KBM-7 (cell line): ENCODE measurements at regions not wholly inside any gene's neighbourhood (a gene's known extent, or its start where the extent isn't known, plus 50 kb on each side); places are given as distances from the start of the nearest gene placed in this dataset.

Source experiments
- DNase-seq: peaks from one replicate; pipeline ENCODE4 v3.0.0-alpha.2; 2015
- in situ Hi-C: fragments of 300-500 bp; cut with MboI; formaldehyde crosslinking; loops from 2 replicates; pipeline ENCODE4 v1.14.3; 2020; ENCODE audit warnings: low sequenced_read_pairs, low pct_unique_long_range_greater_than_20kb, mixed read lengths

DNA sequence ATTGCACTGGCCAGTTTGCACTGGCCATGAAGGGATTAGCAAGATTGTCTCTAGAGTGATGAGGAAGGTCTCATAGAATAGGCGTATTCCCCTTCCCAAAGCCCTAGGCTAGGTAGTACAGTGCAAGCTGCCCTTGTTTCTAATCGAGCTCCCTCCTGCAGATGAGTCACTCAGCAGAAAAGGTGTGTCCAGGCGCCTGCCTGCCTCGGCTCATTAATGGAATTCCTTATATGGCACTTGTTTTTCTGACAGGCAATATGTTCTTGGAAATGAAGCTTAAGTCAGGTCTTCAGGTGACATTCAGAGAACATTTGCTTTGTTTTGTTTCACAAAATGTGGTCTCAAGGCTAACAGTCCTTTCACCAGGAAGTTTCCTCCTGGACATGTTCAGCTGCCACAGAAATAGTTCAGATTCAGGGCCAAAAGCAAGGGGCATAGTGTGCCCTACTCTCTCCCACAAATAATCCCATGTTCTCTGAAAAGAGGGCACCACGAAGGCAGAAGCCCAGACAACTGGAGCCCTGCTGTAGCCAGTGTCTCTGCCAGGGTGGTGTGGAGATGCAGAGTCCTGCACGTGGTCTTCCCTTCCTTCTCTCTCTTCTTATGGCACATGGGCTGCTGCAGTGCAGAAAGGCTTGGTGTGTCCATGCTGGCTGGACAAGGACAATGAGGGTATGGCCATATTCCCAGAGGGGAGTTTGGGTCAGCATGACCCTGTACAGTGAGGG lies 281.1 kb upstream of the MAP3K1 start:
- DNase-seq, result no peak
- in situ Hi-C loops, result no loop called here

DNA sequence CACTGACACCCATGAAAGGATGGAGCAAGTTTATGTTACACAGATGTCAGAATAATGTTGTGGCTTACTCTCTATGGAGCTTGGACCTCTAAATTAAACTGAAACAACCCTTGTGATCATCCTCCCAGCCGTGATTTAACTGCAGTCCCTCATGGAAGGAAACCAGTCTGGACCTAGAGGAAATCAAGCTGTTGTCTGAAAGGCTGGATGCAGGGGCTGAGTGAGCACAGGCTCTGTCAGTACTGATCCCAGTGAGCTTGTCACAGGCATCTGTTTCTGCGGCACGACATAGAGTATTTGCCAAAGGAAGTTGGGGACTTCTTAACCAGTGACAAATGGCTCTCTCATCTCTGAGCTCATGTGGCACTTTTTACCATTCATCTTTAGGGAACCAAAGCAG lies 282.9 kb upstream of the MAP3K1 start:
- no peak for DNase-seq
- in situ Hi-C loops, result no loop called here

DNA sequence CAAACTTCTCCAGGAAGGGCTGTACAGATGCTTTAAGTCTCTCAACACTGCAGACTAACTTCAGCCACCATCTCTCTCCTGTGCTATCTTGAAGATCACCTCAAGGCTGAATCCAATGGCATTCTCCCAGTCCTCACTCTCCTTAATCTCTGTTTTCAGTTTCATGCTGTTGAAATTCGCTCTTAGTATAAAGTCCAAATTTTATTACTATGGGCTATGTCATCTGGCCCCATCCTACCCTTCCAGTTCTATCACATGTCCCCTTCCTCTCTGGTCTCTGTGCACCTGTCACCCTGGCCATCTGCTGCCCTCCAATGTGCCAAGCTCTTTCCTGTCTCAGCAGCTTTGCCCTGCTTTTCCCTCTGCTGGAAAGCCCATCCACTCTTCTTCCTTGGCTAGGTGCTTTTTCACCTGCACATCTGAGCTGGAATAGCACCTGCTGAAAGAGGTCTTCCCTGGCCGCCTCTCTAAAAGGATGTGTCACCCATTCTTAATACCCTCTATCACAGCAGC lies 284.7 kb upstream of the MAP3K1 start:
- DNase-seq, result no peak
- in situ Hi-C loops, result no loop called here

DNA sequence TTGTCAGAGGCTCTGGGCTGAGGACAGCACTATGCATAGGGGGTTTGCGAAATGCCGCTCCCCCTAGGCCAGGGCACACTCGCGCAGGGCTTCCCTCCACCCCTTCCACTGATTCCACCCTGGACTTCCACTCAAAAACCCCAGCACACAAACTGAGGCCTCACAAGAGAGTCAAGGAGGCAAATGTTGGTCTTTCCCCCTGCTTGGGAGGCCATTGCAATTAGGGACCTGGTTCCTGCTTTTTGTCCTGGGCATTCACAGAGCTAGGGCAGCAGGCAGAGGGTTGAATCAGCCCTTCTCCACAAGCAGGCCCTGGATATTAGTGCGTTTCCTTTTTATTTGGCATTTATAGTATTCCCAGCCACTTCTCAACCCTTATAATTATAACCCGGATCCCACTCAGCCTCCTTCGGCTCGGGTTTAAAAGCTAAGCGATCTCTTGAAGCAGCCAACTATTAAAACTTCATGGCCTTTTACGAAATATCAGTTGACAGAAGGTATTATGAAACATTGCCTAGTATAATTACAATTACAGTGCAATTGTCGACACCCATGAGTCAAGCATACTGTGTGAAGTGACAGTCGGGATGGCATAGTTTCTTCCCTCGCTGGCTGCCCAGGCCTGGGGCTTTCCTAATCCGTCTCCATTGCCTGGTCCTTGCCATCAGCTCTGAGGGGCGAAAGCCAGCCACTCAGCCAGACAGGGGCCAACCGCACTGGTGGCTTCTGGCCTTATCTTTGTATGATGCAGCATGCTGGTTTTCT lies 285.5 kb upstream of the MAP3K1 start:
- in situ Hi-C loops, result no loop called here
- no peak for DNase-seq

DNA sequence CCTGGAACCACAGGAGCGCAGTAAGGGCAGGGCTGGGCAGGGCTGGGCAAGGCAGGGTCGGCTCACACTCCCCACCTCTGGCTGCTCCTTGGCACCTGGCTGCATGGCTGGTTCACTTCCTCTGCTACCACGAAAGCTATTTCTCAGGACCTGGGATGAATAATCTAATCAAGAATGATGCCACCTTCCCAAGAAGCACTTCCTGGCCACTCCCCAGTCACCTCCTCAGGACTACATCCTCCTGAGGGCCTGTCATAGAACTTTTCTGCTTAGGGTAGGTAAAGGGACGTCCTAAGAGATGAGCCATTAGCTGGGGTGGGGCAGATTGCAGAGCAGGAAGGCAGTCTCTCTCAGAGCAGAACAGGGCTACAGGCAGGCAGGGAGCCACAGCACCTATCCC lies 288.2 kb upstream of the MAP3K1 start:
- in situ Hi-C loops, result no loop called here

DNA sequence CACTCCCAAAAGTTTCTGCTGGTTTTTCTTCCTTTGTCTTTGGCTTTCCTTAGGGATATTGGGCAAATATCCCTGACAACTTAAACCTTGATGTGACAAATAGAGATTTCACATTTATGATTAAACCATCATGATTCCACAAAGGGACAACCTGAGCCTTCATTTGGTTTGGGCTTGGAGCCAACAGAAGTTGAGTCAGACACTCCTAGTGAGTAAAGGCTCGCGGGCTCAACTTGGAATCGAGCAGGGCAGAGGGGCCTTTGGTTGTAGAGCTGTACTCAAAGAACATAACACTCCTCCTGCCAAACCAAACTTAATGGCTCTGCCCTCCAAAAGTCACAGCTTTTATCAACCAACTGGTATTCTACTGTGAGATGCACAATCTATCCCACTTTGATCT lies 290.2 kb upstream of the MAP3K1 start:
- no peak for DNase-seq
- in situ Hi-C loops, result no loop called here

More for the DNA sequence above, 288.2 kb upstream of the MAP3K1 start:
- no peak for DNase-seq

DNA sequence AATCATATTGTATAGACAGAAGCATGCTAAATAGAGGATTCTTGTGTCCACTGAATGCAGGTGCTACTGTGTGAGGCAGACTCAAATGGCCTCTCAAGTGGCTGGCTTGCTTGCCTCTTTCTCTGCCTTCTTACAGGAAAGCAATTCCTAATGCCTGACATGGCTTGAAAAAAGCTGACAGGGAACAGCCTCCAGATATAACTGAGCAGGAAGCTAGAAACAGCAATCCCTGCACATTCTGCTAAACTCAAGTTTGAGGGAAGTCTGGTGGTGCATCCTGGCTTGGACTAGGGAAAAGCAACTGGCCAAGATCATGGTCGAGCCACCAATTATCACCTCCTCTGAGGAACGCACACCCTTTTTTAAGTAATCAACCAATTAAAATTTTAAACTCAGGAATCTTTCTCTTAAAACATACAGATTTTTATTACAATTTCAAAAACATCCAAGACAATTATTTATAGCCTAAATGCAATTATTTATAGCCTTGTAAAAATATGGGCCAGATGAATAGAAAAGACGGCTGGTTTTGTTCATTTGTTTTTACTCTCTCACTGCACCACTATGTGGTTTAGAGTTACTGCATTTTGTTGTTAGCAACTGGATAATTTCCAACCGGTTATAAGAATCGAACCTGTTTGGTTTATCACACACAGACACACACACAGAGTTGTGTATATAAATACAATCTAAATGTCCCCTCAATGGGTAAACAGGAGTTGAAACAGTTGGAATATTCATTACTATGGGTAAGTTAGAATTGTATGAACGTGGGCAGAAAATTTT lies 290.9 kb upstream of the ANKRD55 start:
- in situ Hi-C loops, result no loop called here
- DNase-seq, result no peak

DNA sequence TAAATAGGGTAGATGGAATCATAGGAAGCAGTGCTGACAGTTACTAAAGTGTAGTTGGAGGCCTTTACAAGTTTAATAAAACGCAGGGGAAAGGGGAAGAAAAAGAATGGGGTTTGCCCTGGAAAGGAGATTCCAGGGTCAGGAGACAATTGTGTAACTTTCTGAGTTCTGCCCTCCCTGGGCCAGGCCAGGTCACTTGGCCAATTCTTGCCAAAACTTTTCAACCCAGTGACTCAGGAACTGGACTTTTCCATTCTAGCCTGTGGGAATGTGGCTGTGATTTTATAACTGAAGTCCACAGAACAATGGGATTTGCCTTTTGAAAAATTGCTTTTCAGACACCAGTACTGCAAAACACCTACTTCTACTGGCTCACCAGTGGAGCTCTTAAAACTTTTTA lies 289.8 kb upstream of the ANKRD55 start:
- in situ Hi-C loops, result no loop called here
- DNase-seq, result no peak

DNA sequence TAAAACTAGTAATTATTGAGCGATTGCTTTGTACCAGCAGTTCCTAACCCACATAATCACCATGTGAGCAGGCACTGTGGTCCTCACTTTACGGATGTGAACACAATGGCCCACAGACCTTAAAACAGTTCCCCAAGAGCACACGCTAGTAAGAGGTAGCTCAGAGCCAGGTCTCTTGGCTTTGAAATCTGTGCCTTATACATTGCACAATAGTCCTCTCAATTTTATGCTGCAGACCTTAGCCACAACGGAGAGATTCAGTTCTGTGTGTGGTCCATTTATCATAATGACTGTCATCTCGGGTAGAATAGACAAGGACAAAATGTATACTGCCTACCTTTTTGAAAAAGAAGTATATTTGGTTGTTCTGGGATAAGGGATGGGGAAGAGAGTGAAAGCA lies 289.0 kb upstream of the ANKRD55 start:
- in situ Hi-C loops, result no loop called here
- DNase-seq, result no peak

DNA sequence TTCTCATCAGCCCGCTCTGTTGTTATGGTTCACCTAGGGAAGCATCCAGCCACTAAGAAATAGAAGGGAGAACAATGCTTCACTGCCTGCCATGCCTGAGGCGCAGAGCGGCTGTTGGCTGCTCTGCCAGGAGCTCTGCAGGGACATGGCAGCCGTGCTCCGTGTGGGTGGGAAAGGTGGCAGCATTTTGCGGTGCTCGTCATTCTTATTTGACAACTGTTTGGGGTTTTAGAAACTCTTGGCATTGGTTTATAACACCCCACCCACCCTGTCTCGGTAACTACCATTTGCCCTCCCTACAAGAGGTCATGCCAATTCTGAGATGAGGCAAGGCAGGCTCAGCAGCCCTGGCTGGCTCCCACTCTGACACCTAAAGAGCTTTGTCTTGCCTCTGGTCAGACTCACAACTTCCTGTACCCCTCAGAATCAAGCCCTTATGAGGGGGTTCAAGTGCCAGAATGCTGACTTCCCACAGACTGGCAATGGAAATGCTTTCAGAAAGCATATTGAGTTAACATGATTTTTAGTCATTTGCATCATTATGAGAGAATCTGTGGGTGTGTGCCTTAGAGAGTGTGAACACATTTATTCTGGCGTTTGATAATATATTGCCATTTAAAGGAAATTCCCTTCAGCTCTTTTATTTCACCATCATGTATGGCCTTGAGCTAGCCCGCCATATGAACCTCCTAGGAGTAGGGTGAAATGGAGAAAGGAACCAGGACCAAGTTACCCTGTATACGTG lies 288.0 kb upstream of the ANKRD55 start:
- no peak for DNase-seq
- in situ Hi-C loops, result no loop called here

DNA sequence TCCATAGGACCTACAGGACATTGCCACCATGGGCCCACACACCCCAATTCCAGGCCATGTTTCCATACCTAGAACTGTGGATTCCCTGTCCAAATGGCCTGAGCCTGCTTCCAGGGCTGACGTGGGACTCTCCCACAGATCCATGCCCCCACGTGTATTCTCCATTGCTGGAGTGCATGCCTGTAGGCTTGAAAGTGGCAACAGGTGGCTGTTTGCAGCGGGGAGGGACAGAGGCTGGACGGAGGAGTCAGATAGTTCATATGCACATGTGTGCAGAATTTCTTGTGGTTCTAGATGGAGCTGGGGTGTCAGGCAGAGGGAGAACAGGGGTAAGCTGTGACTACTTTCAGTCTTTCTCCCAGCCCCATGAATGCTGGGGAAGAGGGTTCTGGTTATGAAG lies 285.7 kb upstream of the ANKRD55 start:
- in situ Hi-C loops, result no loop called here
- no peak for DNase-seq

DNA sequence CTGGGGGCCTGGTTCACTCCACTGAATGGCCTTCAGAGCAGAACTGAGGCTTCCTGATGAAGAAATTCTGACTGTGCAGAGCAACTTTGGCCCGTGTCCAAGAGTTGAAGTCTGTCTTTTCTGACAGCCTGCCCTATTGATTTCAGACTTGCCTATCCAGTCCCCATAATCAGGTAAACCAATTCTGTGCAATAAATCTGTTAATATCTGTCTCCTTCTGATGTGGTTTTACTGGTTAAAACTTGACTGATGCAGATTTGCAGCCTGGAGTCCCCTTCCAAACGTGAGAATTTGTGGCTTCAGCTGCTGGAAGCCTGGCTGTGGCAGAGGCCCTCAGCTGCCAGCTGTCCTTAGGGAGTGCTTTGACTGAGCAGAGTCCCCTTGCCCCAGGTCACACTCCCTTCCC lies 283.9 kb upstream of the ANKRD55 start:
- DNase-seq, result peak; percentile 25
- in situ Hi-C loops, result no loop called here

DNA sequence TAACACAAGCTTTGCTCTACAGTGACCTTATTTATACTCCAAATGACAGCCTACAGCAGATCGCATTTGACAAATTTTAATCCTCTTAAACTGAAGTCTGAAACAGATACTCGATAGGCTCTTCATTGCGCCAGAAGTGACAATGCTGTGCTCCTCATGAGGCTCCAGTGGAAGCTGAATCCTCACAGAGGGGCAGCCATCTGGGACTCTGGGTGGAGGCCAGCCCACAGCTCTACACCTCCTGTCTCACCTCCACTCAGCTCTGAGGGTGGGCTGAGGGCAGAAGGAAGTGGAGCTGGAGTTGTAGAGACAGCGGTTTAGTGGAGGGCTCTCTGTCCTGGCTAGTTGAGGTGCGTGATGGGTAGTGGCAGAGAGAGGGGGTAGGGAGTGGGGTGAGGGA lies 283.3 kb upstream of the ANKRD55 start:
- DNase-seq, result no peak
- in situ Hi-C loops, result no loop called here

DNA sequence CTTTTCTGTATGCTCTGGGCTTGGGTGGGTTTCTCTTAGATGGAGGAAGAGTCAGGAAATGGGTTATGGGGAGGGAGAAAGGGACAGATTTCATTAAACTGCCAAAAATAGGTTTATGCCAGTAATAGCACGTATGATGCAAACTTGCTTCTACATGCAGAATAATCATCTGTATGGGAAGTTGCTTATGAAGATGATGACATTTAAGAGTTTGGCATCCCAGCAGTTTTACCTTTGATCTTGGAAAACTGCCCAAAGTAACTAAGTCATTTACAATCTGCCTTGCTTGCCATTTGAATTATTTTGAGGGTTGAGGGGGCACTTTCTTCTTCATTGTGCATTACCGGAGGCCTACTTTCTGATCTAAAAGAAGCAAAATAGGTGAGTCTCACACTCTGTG lies 282.9 kb upstream of the ANKRD55 start:
- in situ Hi-C loops, result no loop called here
- no peak for DNase-seq

DNA sequence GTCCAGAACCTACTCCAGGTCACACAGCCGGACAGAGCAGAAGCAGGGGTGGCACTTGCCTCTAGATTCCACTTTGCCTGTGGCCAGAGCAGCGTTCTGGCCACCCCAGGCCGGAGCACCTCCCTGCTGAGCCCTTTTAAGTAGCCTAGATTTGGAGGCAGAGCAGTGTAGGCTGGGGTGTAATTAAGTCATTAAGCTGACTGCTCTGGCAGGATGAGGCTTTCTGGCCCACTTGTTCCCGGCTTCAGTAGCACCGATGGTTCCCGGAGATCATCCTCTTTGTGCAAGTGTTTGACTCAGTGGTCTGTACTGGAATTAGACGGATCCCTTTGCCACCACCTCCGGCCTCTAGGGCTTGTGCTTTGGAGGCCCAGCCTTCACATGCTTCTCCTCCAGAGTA lies 281.9 kb upstream of the ANKRD55 start:
- no peak for DNase-seq
- in situ Hi-C loops, result no loop called here

DNA sequence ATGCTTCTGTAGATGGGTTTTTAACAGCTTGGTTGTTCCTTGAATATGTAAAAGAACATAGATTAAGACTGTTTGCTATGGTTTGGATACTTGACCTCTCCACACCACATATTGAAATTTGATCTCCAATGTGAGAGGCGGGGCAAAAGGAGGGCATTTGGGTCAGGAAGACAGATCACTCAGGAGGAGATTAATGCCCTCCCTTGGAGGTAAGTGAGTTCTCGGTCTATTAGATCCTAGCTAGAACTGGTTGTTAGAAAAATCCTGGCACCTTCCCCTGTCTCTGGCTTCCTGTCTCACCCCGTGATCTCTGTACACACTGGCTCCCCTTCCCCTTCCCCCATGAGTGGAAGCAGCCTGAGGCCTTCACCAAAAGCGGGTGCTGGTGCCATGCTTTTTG lies 281.1 kb upstream of the ANKRD55 start:
- in situ Hi-C loops, result no loop called here
- no peak for DNase-seq

DNA sequence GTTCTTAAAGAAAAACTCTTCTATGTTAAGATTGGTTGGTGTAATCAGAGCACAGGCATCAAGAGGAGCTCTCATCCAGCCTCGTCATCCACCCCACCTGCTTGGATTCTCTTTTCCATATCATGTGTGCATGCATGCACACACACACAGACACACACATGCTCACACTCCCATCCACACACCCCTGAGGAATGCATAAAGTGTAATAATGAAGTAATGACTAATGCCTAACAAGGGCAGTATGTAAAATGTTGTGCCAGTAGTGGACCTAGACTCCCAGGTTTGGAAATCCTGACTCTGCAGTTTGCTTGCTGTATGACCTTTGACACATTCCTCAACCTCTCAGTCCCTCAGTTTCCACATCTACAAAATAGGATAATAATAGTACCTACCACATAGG lies 280.0 kb upstream of the ANKRD55 start:
- in situ Hi-C loops, result no loop called here

DNA sequence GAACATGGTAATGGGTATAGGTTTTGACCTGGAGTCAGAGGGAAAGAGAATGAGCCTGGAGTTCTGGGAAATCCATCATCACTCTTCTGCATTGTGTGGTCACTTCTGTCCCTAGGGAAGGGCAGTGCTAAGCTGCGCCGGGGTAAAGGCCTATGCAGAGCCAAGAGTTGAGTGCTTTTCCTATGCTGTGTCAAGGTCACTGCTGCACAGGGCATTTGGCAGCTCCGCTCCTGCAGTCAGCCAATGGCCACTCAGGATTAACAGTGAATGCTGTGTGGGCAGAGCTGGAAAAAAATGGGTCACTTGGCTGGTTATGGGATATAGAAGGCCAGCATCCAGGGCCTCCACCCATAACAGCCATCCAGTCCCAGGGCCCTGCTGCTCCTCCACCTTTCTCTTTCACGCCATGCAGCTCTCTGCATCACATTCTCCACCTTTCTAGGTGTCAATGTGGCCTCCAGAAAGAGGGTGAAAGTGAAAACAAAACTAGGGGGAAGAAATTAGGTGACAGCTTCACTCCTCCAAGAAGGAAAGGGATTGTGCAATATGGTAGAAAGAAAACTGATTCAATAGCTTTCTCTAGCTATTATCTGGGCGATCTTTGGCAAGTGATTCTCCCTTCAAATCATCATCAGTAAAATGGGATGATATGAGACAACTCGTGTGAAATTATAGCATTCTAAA lies 279.3 kb upstream of the ANKRD55 start:
- in situ Hi-C loops, result no loop called here
- DNase-seq, result no peak

More for the DNA sequence above, 280.0 kb upstream of the ANKRD55 start:
- DNase-seq, result no peak

DNA sequence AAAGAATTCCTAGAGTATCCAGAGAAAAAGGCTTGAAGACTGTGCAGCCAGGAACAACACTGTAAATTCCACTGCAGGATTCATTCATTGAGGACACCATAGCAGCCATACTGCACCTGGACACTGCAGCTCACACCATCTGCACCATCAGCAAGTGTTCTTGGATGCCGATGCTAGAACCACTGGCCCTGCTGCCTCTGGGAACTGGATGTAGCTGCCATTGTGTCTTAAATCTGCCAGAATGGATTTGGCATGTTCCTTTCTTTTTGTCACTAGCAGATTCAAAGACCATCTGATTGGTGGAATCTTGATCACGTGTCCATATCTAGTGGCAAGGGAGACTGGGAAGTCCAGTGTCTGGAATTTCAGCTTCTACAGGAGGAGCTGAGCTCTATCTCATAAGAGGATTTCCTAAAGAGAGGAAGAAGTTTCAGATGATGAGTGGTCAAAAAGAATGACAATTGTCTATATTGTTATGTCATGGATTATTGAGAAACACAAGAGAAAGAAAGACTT lies 278.3 kb upstream of the ANKRD55 start:
- in situ Hi-C loops, result no loop called here
- DNase-seq, result no peak
